Brain microvascular endothelial cell (primary cell): ENCODE measurements at regions not wholly inside any gene's neighbourhood (a gene's known extent, or its start where the extent isn't known, plus 50 kb on each side); places are given as distances from the start of the nearest gene placed in this dataset.
A peak's percentile ranks its signal among the peaks of the same experiment; 100 is the strongest.

Experiments used
- DNase-seq: peaks from one replicate; pipeline ENCODE4 v3.0.0-alpha.2; 2020
- H3K27ac ChIP-seq: fragments of 250-450 bp; sonication (Bioruptor Pico); 2 replicates; pipeline ENCODE4 v1.5.1; 2020; ENCODE audit warnings: mild to moderate bottlenecking, moderate library complexity
- H3K27me3 ChIP-seq: fragments of 250-450 bp; sonication (Bioruptor Pico); replicated peaks from 2 replicates; pipeline ENCODE4 v1.5.1; 2020; ENCODE audit warnings: mild to moderate bottlenecking
- H3K36me3 ChIP-seq: fragments of 250-450 bp; sonication (Bioruptor Pico); replicated peaks from 2 replicates; pipeline ENCODE4 v1.5.1; 2020; ENCODE audit warnings: mild to moderate bottlenecking
- H3K4me3 ChIP-seq: 2 replicates; pipeline ENCODE4 v1.5.1; 2011; ENCODE audit warnings: low read depth, mild to moderate bottlenecking, control low read depth, low read length, moderate library complexity
- CTCF ChIP-seq: IDR thresholded peaks from 2 replicates; pipeline ENCODE4 v1.5.1; 2011; ENCODE audit warnings: low read depth, mild to moderate bottlenecking, moderate library complexity, low read length, control low read depth, inconsistent platforms; ENCODE audit errors: missing control alignments
- in situ Hi-C: cut with HindIII; loops from 2 replicates; pipeline ENCODE4 v1.10.0; 2017; ENCODE audit warnings: low sequenced_read_pairs, low pct_ligation_motif_present

GRCh38 chr5:56527174-56527573 is 288.2 kb upstream of the MAP3K1 start:
- no peak overlapping the region for H3K27ac ChIP-seq
- DNase-seq, result no peak
- no peaks in the 10 kb centered on the region for H3K36me3 ChIP-seq
- in situ Hi-C loops, result no loop called here
- H3K27me3 ChIP-seq, result no peaks in the 10 kb centered on the region
- TF ChIP-seq CTCF, result no peak
- no peak overlapping the region for H3K4me3 ChIP-seq

- no peaks in the 10 kb centered on the region for H3K36me3 ChIP-seq
Measured at GRCh38 chr5:56525113-56525512, 290.2 kb upstream of the MAP3K1 start.

GRCh38 chr5:56523790-56524575 is 290.9 kb upstream of the ANKRD55 start:
- Histone ChIP-seq H3K36me3 (no peaks in the 10 kb centered on the region), H3K4me3 (no peak overlapping the region), H3K27me3 (no peaks in the 10 kb centered on the region), H3K27ac (no peak overlapping the region)
- in situ Hi-C loops, result no loop called here
- no peak for DNase-seq
- TF ChIP-seq CTCF, result no peak

More at GRCh38 chr5:56525113-56525512, 290.2 kb upstream of the MAP3K1 start:
- Histone ChIP-seq H3K27ac (no peak overlapping the region), H3K27me3 (no peaks in the 10 kb centered on the region), H3K4me3 (no peak overlapping the region)
- no peak for TF ChIP-seq CTCF
- peak; percentile 54 for DNase-seq
- in situ Hi-C loops, result no loop called here

- DNase-seq, result no peak
- Histone ChIP-seq H3K27ac (no peak overlapping the region), H3K4me3 (no peak overlapping the region), H3K36me3 (no peaks in the 10 kb centered on the region), H3K27me3 (no peaks in the 10 kb centered on the region)
- TF ChIP-seq CTCF, result no peak
- in situ Hi-C loops, result no loop called here
Measured at GRCh38 chr5:56522960-56523359, 289.8 kb upstream of the ANKRD55 start.

- DNase-seq, result no peak
- Histone ChIP-seq H3K36me3 (no peaks in the 10 kb centered on the region), H3K4me3 (no peak overlapping the region), H3K27me3 (no peaks in the 10 kb centered on the region), H3K27ac (no peak overlapping the region)
- no peak for TF ChIP-seq CTCF
- in situ Hi-C loops, result no loop called here
Measured at GRCh38 chr5:56522169-56522568, 289.0 kb upstream of the ANKRD55 start.
